Sigmoid colon (tissue), 4 donors: ENCODE measurements at regions not wholly inside any gene's neighbourhood (a gene's known extent, or its start where the extent isn't known, plus 50 kb on each side); places are given as distances from the start of the nearest gene placed in this dataset.

ENCODE experiments used
- POLR2A ChIP-seq, 2 donors: fragments of 450-650 bp; IDR thresholded peaks; one replicate each; pipeline ENCODE4 v1.6.1; 2016; ENCODE audit warnings: antibody characterized with exemption in 2 of 2, mild to moderate bottlenecking in 2 of 2, moderate library complexity in 2 of 2
- POLR2AphosphoS5 ChIP-seq, 4 donors: sonication (generic); formaldehyde crosslinking; IDR thresholded peaks; one replicate each; pipeline ENCODE4 v1.6.1; 2017; ENCODE audit warnings: antibody characterized with exemption in 4 of 4
- TF ChIP-seq, protein P1 (sequence below), 4 experiments: fragments of 450-650 bp in 3 of 4; fragments of 200-600 bp in 1 of 4; IDR thresholded peaks; one replicate each; pipeline ENCODE4 v1.5.1; 2016 to 2019; ENCODE audit warnings: antibody characterized with exemption in 4 of 4, mild to moderate bottlenecking in 3 of 4, moderate library complexity in 2 of 4

- TF ChIP-seq POLR2AphosphoS5 (IDR thresholded peaks at IDR 0.05) (no peak), POLR2A (IDR thresholded peaks at IDR 0.05) (no peak)
- TF ChIP-seq, protein P1, sequence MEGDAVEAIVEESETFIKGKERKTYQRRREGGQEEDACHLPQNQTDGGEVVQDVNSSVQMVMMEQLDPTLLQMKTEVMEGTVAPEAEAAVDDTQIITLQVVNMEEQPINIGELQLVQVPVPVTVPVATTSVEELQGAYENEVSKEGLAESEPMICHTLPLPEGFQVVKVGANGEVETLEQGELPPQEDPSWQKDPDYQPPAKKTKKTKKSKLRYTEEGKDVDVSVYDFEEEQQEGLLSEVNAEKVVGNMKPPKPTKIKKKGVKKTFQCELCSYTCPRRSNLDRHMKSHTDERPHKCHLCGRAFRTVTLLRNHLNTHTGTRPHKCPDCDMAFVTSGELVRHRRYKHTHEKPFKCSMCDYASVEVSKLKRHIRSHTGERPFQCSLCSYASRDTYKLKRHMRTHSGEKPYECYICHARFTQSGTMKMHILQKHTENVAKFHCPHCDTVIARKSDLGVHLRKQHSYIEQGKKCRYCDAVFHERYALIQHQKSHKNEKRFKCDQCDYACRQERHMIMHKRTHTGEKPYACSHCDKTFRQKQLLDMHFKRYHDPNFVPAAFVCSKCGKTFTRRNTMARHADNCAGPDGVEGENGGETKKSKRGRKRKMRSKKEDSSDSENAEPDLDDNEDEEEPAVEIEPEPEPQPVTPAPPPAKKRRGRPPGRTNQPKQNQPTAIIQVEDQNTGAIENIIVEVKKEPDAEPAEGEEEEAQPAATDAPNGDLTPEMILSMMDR (IDR thresholded peaks at IDR 0.05), result no peak
Measured at GRCh38 chr10:42929236-42929635, 146.6 kb downstream of the BMS1 start.
